Spleen (tissue), 11 donors: ENCODE measurements at regions not wholly inside any gene's neighbourhood (a gene's known extent, or its start where the extent isn't known, plus 50 kb on each side); places are given as distances from the start of the nearest gene placed in this dataset.

Experiments
- DNase-seq: peaks from one replicate; pipeline ENCODE4 v3.0.0-alpha.2; 2020
- H3K27ac ChIP-seq, 8 donors: fragments of 200-600 bp; sonication (generic) in 7 of 8; 1 replicate in 4 of 8; 2 replicates in 4 of 8; pipeline versions ENCODE4 v1.5.0 to v1.8.0; 2016 to 2021; ENCODE audit warnings: inconsistent platforms in 4 of 8, mild to moderate bottlenecking in 4 of 8, moderate library complexity in 1 of 8
- H3K27me3 ChIP-seq, 7 donors: fragments of 200-600 bp; sonication (generic) in 6 of 7; replicated peaks in 1 of 7; 1 replicate in 4 of 7; 2 replicates in 3 of 7; pipeline versions ENCODE4 v1.5.0 to v1.8.0; 2016 to 2021; ENCODE audit warnings: inconsistent platforms in 3 of 7, mild to moderate bottlenecking in 1 of 7
- H3K36me3 ChIP-seq, 6 donors: fragments of 200-600 bp; sonication (generic) in 5 of 6; 1 replicate in 4 of 6; 2 replicates in 2 of 6; pipeline versions ENCODE4 v1.5.0 to v1.8.0; 2016 to 2021; ENCODE audit warnings: inconsistent platforms in 2 of 6
- H3K4me1 ChIP-seq, 6 donors: fragments of 200-600 bp; sonication (generic) in 5 of 6; 1 replicate in 3 of 6; 2 replicates in 3 of 6; pipeline versions ENCODE4 v1.5.0 to v1.8.0; 2016 to 2021; ENCODE audit warnings: inconsistent platforms in 3 of 6
- H3K4me3 ChIP-seq, 8 donors: fragments of 200-600 bp; sonication (generic) in 7 of 8; 1 replicate in 4 of 8; 2 replicates in 4 of 8; pipeline versions ENCODE4 v1.5.0 to v1.8.0; 2016 to 2021; ENCODE audit warnings: inconsistent platforms in 4 of 8, mild to moderate bottlenecking in 4 of 8, moderate library complexity in 2 of 8
- H3K9me3 ChIP-seq, 8 donors: fragments of 200-600 bp; sonication (generic) in 7 of 8; 1 replicate in 4 of 8; 2 replicates in 4 of 8; pipeline versions ENCODE4 v1.5.0 to v1.8.0; 2016 to 2021; ENCODE audit warnings: inconsistent platforms in 4 of 8
- CTCF ChIP-seq, 11 experiments: fragments of 200-600 bp in 7 of 11; fragments of 450-650 bp in 4 of 11; sonication (generic) in 4 of 11; IDR thresholded peaks in 8 of 11; conservative IDR thresholded peaks in 3 of 11; 1 replicate in 7 of 11; 2 replicates in 4 of 11; pipeline versions ENCODE4 v1.4.0 to v1.8.0; 2016 to 2021; ENCODE audit warnings: antibody characterized with exemption in 11 of 11, inconsistent platforms in 4 of 11, mild to moderate bottlenecking in 1 of 11
- POLR2A ChIP-seq, 3 donors: fragments of 450-650 bp; IDR thresholded peaks; one replicate each; pipeline ENCODE4 v1.5.1; 2017; ENCODE audit warnings: antibody characterized with exemption in 3 of 3, mild to moderate bottlenecking in 1 of 3
- POLR2AphosphoS5 ChIP-seq, 3 donors: sonication (generic); formaldehyde crosslinking; IDR thresholded peaks; one replicate each; pipeline ENCODE4 v1.5.1; 2017; ENCODE audit warnings: antibody characterized with exemption in 3 of 3
- WGBS, 5 donors: extraction: QIAGEN DNeasy Blood & Tissue Kit in 3 of 5; methylation state at CpG; one replicate each; pipeline versions ENCODE4 v1.1.5 to v1.1.7; 2013 to 2018; 5-methylcytosine and 5-hydroxymethylcytosine counted together
- intact Hi-C: fragments of 100-400 bp; cut with DNase I; formaldehyde crosslinking; loops from one replicate; pipeline ENCODE4 v1.15.0; 2023; ENCODE audit warnings: low total_unique reads
- donor health status: healthy with polysubstance abuse.
- donor health status: DM: no; HTN: no; CAD: no; lungs with moderate emphysema.
- donor health status: DM: no; HTN: no; CAD: no.
- donor health status: Bipolar disorder and iron deficiency.
- donor health status: healthy.
- donor health status: DM: no; HTN: no; CAD: no.
- donor health status: DM: yes; HTN: yes; CAD: no.

GRCh38 chr7:35483568-35483967, 211.4 kb downstream of the HERPUD2 start:
- peaks cover 0 to 26% (median 0%) of the 10 kb centered on the region in 7 donors for H3K27me3 ChIP-seq
- intact Hi-C loops, result no loop called here
- H3K4me3 ChIP-seq, result no peak overlapping the region
- WGBS, 5 donors, result 87 to 100% (median 95%) methylated on average over 2 of the region's 2 CpGs
- no peaks in the 10 kb centered on the region for H3K36me3 ChIP-seq
- no peaks in the 10 kb centered on the region for H3K4me1 ChIP-seq
- DNase-seq, result no peak
- H3K27ac ChIP-seq, result no peak overlapping the region
- H3K9me3 ChIP-seq, result peaks cover 0 to 8% (median 5%) of the 10 kb centered on the region in 8 donors
- TF ChIP-seq POLR2AphosphoS5 (IDR thresholded peaks at IDR 0.05) (no peak), CTCF (IDR thresholded peaks at IDR 0.05 in 8 of 11, conservative IDR thresholded peaks at IDR 0.05 in 3 of 11) (no peak), POLR2A (IDR thresholded peaks at IDR 0.05) (no peak)

GRCh38 chr7:35482231-35482630, 212.7 kb downstream of the HERPUD2 start:
- intact Hi-C loops, result no loop called here
- no peak for TF ChIP-seq POLR2A (IDR thresholded peaks at IDR 0.05)
- TF ChIP-seq POLR2AphosphoS5 (IDR thresholded peaks at IDR 0.05), result no peak
- TF ChIP-seq CTCF (IDR thresholded peaks at IDR 0.05 in 8 of 11, conservative IDR thresholded peaks at IDR 0.05 in 3 of 11), result no peak
- peaks cover 0 to 26% (median 0%) of the 10 kb centered on the region in 7 donors for H3K27me3 ChIP-seq
- H3K4me3 ChIP-seq, result no peak overlapping the region
- H3K36me3 ChIP-seq, result no peaks in the 10 kb centered on the region
- DNase-seq, result no peak
- no peak overlapping the region for H3K27ac ChIP-seq
- peaks cover 0 to 22% (median 18%) of the 10 kb centered on the region in 8 donors for H3K9me3 ChIP-seq
- H3K4me1 ChIP-seq, result no peaks in the 10 kb centered on the region
- WGBS, 5 donors, result 56 to 72% (median 67%) methylated on average over 5 of the region's 5 CpGs

GRCh38 chr7:35480806-35481205, 214.1 kb downstream of the HERPUD2 start:
- TF ChIP-seq POLR2A (IDR thresholded peaks at IDR 0.05), result no peak
- TF ChIP-seq CTCF (IDR thresholded peaks at IDR 0.05 in 8 of 11, conservative IDR thresholded peaks at IDR 0.05 in 3 of 11), result no peak
- TF ChIP-seq POLR2AphosphoS5 (IDR thresholded peaks at IDR 0.05), result no peak
- WGBS, 5 donors, result 57 to 67% (median 63%) methylated on average over 3 of the region's 3 CpGs
- H3K36me3 ChIP-seq, result no peaks in the 10 kb centered on the region

GRCh38 chr7:35477609-35478008, 217.3 kb downstream of the HERPUD2 start:
- no peak overlapping the region for H3K27ac ChIP-seq
- H3K9me3 ChIP-seq, result peaks cover 0 to 33% (median 27%) of the 10 kb centered on the region in 8 donors
- H3K4me1 ChIP-seq, result no peaks in the 10 kb centered on the region
- WGBS, 5 donors, result 66 to 76% (median 73%) methylated on average over 6 of the region's 6 CpGs
- TF ChIP-seq CTCF (IDR thresholded peaks at IDR 0.05 in 8 of 11, conservative IDR thresholded peaks at IDR 0.05 in 3 of 11) (no peak), POLR2A (IDR thresholded peaks at IDR 0.05) (no peak), POLR2AphosphoS5 (IDR thresholded peaks at IDR 0.05) (no peak)
- DNase-seq, result no peak
- no peak overlapping the region for H3K4me3 ChIP-seq
- H3K27me3 ChIP-seq, result peaks cover 0 to 23% (median 0%) of the 10 kb centered on the region in 7 donors
- no peaks in the 10 kb centered on the region for H3K36me3 ChIP-seq
- intact Hi-C loops, result no loop called here

More at GRCh38 chr7:35480806-35481205, 214.1 kb downstream of the HERPUD2 start:
- Histone ChIP-seq H3K27me3 (peaks cover 0 to 26% (median 0%) of the 10 kb centered on the region in 7 donors), H3K4me3 (no peak overlapping the region), H3K4me1 (no peaks in the 10 kb centered on the region), H3K9me3 (peaks cover 0 to 33% (median 27%) of the 10 kb centered on the region in 8 donors), H3K27ac (no peak overlapping the region)
- DNase-seq, result no peak
- intact Hi-C loops, result no loop called here
